HG02870 (cell line): ENCODE measurements at regions not wholly inside any gene's neighbourhood (a gene's known extent, or its start where the extent isn't known, plus 50 kb on each side); places are given as distances from the start of the nearest gene placed in this dataset.
A peak's percentile ranks its signal among the peaks of the same experiment; 100 is the strongest.
"Not testable (repeated sequence)": the region's sequence is repeated elsewhere in the genome, so short reads cannot be mapped to it uniquely, and the experiment has no call there.

Experiments
- ATAC-seq: cut with Tn5 transposase; IDR thresholded peaks from one replicate; pipeline ENCODE4 v1.9.1; 2021; ENCODE audit warnings: mild to moderate bottlenecking, moderate library complexity; ENCODE audit not compliant: unreplicated experiment

GRCh38 chr15:62316413-62317060, 151.5 kb upstream of the C2CD4B start:
- ATAC-seq: no peak

- ATAC-seq: no peak
Measured at GRCh38 chr15:62320259-62320658, 155.2 kb upstream of the C2CD4B start.

GRCh38 chr15:62323353-62323890, 158.3 kb upstream of the C2CD4B start:
- ATAC-seq: no peak

- ATAC-seq: no peak
Measured at GRCh38 chr15:62324382-62324781, 159.3 kb upstream of the C2CD4B start.

- no peak for ATAC-seq
Measured at GRCh38 chr15:62325597-62325996, 160.5 kb upstream of the C2CD4B start.

GRCh38 chr15:62326460-62327011, 161.5 kb upstream of the C2CD4B start:
- no peak for ATAC-seq

- ATAC-seq: no peak
Measured at GRCh38 chr15:62327406-62327805, 162.3 kb upstream of the C2CD4B start.

- not testable (repeated sequence) for ATAC-seq
Measured at GRCh38 chr15:62332472-62332871, 167.4 kb upstream of the C2CD4B start.

GRCh38 chr15:62334536-62334935, 169.5 kb upstream of the C2CD4B start:
- ATAC-seq: no peak

- ATAC-seq: no peak
Measured at GRCh38 chr15:62337934-62338333, 172.8 kb upstream of the C2CD4B start.

- ATAC-seq: no peak
Measured at GRCh38 chr15:62338497-62338896, 173.4 kb upstream of the C2CD4B start.

GRCh38 chr15:62342959-62343358, 177.9 kb upstream of the C2CD4B start:
- ATAC-seq: no peak

GRCh38 chr15:62343397-62343796, 178.3 kb upstream of the C2CD4B start:
- ATAC-seq: no peak

- peak; percentile 68 for ATAC-seq
Measured at GRCh38 chr15:62344806-62345539, 179.9 kb upstream of the C2CD4B start.

- ATAC-seq: no peak
Measured at GRCh38 chr15:62346168-62346567, 181.1 kb upstream of the C2CD4B start.

- no peak for ATAC-seq
Measured at GRCh38 chr15:62348118-62348517, 183.0 kb upstream of the C2CD4B start.

GRCh38 chr15:62348623-62349022, 183.5 kb upstream of the C2CD4B start:
- no peak for ATAC-seq

GRCh38 chr15:62352817-62353216, 187.7 kb upstream of the C2CD4B start:
- no peak for ATAC-seq

- no peak for ATAC-seq
Measured at GRCh38 chr15:62357431-62357830, 192.3 kb upstream of the C2CD4B start.

GRCh38 chr15:62359416-62359815, 194.3 kb upstream of the C2CD4B start:
- ATAC-seq: no peak

- ATAC-seq: no peak
Measured at GRCh38 chr15:62360332-62361097, 195.4 kb upstream of the C2CD4B start.
